Esophagus muscularis mucosa (tissue), 4 donors: ENCODE measurements at regions not wholly inside any gene's neighbourhood (a gene's known extent, or its start where the extent isn't known, plus 50 kb on each side); places are given as distances from the start of the nearest gene placed in this dataset.

Experiments
- DNase-seq: peaks from one replicate; pipeline ENCODE4 v3.0.0-alpha.2; 2017; ENCODE audit errors: extremely low spot score
- H3K27ac ChIP-seq, 4 donors: fragments of 200-600 bp; sonication (generic); replicated peaks in 1 of 4; 1 replicate in 3 of 4; 2 replicates in 1 of 4; pipeline ENCODE4 v1.5.1; 2016 to 2019; ENCODE audit warnings: mild to moderate bottlenecking in 1 of 4
- H3K27me3 ChIP-seq, 4 donors: fragments of 200-600 bp; sonication (generic); one replicate each; pipeline versions ENCODE4 v1.5.1 to v1.6.0; 2016 to 2019
- H3K36me3 ChIP-seq, 4 donors: fragments of 200-600 bp; sonication (generic); one replicate each; pipeline ENCODE4 v1.5.1; 2016 to 2019
- H3K4me1 ChIP-seq, 4 donors: fragments of 200-600 bp; sonication (generic); one replicate each; pipeline ENCODE4 v1.5.1; 2016 to 2019
- H3K4me3 ChIP-seq, 4 donors: fragments of 200-600 bp; sonication (generic); 1 replicate in 2 of 4; 2 replicates in 2 of 4; pipeline ENCODE4 v1.5.1; 2016 to 2019; ENCODE audit warnings: mild to moderate bottlenecking in 4 of 4, moderate library complexity in 1 of 4
- H3K9me3 ChIP-seq, 4 donors: fragments of 200-600 bp; sonication (generic); 1 replicate in 3 of 4; 2 replicates in 1 of 4; pipeline ENCODE4 v1.5.1; 2016 to 2019
- EP300 ChIP-seq: sonication (generic); formaldehyde crosslinking; IDR thresholded peaks from one replicate; pipeline ENCODE4 v1.6.1; 2017; ENCODE audit warnings: antibody characterized with exemption
- POLR2A ChIP-seq: fragments of 450-650 bp; IDR thresholded peaks from one replicate; pipeline ENCODE4 v1.6.1; 2017; ENCODE audit warnings: antibody characterized with exemption, moderate library complexity, mild to moderate bottlenecking, low read depth
- POLR2AphosphoS5 ChIP-seq, 2 donors: sonication (generic); formaldehyde crosslinking; IDR thresholded peaks; one replicate each; pipeline ENCODE4 v1.6.1; 2017; ENCODE audit warnings: antibody characterized with exemption in 2 of 2
- WGBS: methylation state at CpG from one replicate; pipeline ENCODE4 v1.1.5; 2018; 5-methylcytosine and 5-hydroxymethylcytosine counted together
- intact Hi-C: fragments of 100-400 bp; cut with DNase I; formaldehyde crosslinking; loops from one replicate; pipeline ENCODE4 v1.15.1; 2023
- TF ChIP-seq, protein P1 (sequence below), 3 experiments: fragments of 200-600 bp in 2 of 3; fragments of 450-650 bp in 1 of 3; sonication (generic) in 2 of 3; IDR thresholded peaks; one replicate each; pipeline ENCODE4 v1.5.1; 2017 to 2019; ENCODE audit warnings: antibody characterized with exemption in 3 of 3, mild to moderate bottlenecking in 2 of 3, moderate library complexity in 1 of 3

DNA sequence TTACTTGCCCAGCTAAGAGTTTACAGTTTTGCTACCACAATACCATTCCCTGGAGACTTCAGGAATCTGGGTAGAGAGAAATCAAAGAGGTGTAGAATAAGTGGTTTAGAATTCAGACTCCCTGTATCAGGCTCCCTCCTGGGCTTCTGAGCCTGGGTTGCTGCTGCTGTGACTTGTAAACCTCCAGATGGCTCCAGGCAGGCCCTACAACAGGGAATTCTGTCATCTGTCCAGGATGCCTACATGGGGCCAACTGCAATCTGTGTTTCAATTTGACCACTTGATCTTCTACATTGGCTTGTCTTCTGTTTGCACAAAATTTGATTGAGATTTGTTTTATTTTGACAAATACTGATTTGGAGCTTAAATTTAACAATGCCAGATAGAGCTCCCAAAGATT lies 183.9 kb downstream of the RAD51AP2 start:
- Histone ChIP-seq H3K27me3 (no peaks in the 10 kb centered on the region), H3K9me3 (no peaks in the 10 kb centered on the region), H3K27ac (no peak overlapping the region), H3K4me3 (no peak overlapping the region), H3K36me3 (no peaks in the 10 kb centered on the region), H3K4me1 (no peaks in the 10 kb centered on the region)
- no peak for TF ChIP-seq POLR2AphosphoS5 (IDR thresholded peaks at IDR 0.05)
- TF ChIP-seq EP300: no peak
- no peak for TF ChIP-seq POLR2A
- TF ChIP-seq, protein P1, sequence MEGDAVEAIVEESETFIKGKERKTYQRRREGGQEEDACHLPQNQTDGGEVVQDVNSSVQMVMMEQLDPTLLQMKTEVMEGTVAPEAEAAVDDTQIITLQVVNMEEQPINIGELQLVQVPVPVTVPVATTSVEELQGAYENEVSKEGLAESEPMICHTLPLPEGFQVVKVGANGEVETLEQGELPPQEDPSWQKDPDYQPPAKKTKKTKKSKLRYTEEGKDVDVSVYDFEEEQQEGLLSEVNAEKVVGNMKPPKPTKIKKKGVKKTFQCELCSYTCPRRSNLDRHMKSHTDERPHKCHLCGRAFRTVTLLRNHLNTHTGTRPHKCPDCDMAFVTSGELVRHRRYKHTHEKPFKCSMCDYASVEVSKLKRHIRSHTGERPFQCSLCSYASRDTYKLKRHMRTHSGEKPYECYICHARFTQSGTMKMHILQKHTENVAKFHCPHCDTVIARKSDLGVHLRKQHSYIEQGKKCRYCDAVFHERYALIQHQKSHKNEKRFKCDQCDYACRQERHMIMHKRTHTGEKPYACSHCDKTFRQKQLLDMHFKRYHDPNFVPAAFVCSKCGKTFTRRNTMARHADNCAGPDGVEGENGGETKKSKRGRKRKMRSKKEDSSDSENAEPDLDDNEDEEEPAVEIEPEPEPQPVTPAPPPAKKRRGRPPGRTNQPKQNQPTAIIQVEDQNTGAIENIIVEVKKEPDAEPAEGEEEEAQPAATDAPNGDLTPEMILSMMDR (IDR thresholded peaks at IDR 0.05): no peak
- intact Hi-C loops: no loop called here
- no peak for DNase-seq

DNA sequence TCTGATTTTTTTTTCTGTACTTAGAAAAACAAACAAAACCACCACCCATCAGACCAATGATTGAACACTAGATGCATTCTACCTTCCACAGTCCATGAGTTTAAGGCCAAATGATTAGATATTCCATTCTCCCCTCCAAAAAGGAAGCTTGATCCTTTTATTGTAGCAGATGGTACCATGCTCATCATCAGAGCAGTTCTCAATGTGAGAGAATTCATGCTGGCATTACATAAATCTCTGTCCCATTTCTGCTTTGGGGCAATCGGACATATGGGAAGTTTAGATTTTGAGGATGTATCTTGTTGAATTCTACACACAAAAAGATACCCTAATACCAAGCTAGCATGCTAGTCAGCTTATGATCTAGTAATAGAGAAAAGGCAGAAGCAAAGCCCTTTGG lies 186.6 kb downstream of the RAD51AP2 start:
- TF ChIP-seq EP300 (no peak), POLR2AphosphoS5 (IDR thresholded peaks at IDR 0.05) (no peak), POLR2A (no peak)
- TF ChIP-seq, protein P1 (IDR thresholded peaks at IDR 0.05): no peak
- peaks cover 0 to 4% (median 0%) of the 10 kb centered on the region in 4 donors for H3K4me1 ChIP-seq
- 76% methylated on average over 1 of the region's 1 CpG for WGBS
- no peaks in the 10 kb centered on the region for H3K9me3 ChIP-seq
- no peak overlapping the region for H3K27ac ChIP-seq
- H3K4me3 ChIP-seq: no peak overlapping the region
- no peaks in the 10 kb centered on the region for H3K36me3 ChIP-seq
- H3K27me3 ChIP-seq: no peaks in the 10 kb centered on the region
- no peak for DNase-seq
- intact Hi-C loops: no loop called here

DNA sequence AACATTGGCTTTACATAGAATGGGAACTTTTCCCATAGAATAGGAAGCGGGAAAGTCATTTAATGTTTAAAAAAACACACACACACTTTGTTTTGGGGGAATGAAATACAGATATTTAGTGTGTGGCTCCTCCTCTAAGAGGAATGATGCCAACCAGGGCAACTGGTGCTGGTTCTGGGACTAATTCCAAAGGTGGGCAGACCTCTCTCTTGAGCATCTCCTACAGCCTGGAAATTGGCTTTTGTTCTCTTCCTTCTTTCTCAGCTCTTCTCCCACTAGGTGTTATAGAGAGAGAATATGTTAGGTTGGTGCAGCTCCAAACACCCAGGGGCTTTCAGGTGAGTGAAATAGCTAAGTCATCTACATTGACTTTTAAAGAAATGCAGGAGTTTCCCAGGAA lies 190.1 kb downstream of the RAD51AP2 start:
- DNase-seq: peak; percentile 34
- no peak overlapping the region for H3K27ac ChIP-seq
- peaks cover 0 to 7% (median 0%) of the 10 kb centered on the region in 4 donors for H3K4me1 ChIP-seq
- H3K27me3 ChIP-seq: no peaks in the 10 kb centered on the region
- WGBS: 91% methylated on average over 1 of the region's 1 CpG
- H3K4me3 ChIP-seq: no peak overlapping the region
- no peaks in the 10 kb centered on the region for H3K9me3 ChIP-seq
- TF ChIP-seq POLR2AphosphoS5 (IDR thresholded peaks at IDR 0.05): no peak
- TF ChIP-seq, protein P1 (IDR thresholded peaks at IDR 0.05): no peak
- H3K36me3 ChIP-seq: no peaks in the 10 kb centered on the region
- intact Hi-C loops: no loop called here

DNA sequence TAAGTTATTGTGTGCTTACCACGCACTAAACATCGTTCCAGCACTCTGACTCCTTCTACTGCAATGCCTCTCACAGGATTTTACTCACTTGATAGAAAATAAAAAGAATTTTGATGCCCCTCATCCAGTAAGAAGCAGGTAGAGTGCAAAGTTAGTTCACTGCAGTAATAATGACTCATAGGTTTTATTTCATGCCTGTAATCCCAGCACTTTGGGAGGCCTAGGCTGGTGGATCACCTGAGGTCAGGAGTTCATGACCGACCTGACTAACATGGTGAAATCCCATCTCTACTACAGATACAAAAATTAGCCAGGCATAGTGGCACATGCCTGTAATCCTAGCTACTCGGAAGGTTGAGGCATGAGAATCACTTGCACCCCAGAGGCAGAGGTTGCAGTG lies 190.6 kb downstream of the RAD51AP2 start:
- H3K4me3 ChIP-seq: no peak overlapping the region
- H3K36me3 ChIP-seq: no peaks in the 10 kb centered on the region
- no peaks in the 10 kb centered on the region for H3K9me3 ChIP-seq
- intact Hi-C loops: no loop called here
- 82% methylated on average over 4 of the region's 4 CpGs for WGBS
- DNase-seq: no peak
- no peak overlapping the region for H3K27ac ChIP-seq
- peaks cover 0 to 7% (median 0%) of the 10 kb centered on the region in 4 donors for H3K4me1 ChIP-seq
- TF ChIP-seq, protein P1 (IDR thresholded peaks at IDR 0.05): no peak
- TF ChIP-seq EP300: no peak
- TF ChIP-seq POLR2A: no peak
- no peak for TF ChIP-seq POLR2AphosphoS5 (IDR thresholded peaks at IDR 0.05)
- no peaks in the 10 kb centered on the region for H3K27me3 ChIP-seq

DNA sequence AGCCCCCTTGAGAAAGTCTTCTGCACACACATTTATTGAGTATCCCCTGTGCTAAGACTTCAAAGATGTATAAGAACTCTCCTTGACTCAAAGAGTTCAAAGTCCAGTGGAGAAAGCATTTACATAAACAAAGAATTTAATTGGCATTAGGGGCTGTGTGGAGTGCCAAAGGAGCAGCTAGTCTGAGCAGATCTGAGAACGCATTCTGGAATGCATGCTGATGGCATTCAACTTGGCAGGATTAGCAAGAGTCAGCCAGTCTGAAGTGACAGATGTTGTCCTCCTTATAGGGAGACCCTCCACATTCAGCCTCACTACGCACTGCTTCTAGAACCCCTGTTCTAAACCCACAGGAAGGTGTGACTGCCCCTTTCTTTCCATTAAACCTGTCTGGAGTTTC lies 191.5 kb downstream of the RAD51AP2 start:
- H3K27me3 ChIP-seq: no peaks in the 10 kb centered on the region
- intact Hi-C loops: no loop called here
- H3K4me1 ChIP-seq: peaks cover 0 to 7% (median 0%) of the 10 kb centered on the region in 4 donors
- TF ChIP-seq, protein P1 (IDR thresholded peaks at IDR 0.05): no peak
- TF ChIP-seq EP300 (no peak), POLR2A (no peak), POLR2AphosphoS5 (IDR thresholded peaks at IDR 0.05) (no peak)
- 53% methylated on average over 2 of the region's 2 CpGs for WGBS
- H3K27ac ChIP-seq: no peak overlapping the region
- H3K36me3 ChIP-seq: no peaks in the 10 kb centered on the region
- peak; percentile 42 for DNase-seq
- no peaks in the 10 kb centered on the region for H3K9me3 ChIP-seq
- H3K4me3 ChIP-seq: no peak overlapping the region
